ENCODE measurements at regions not wholly inside any gene's neighbourhood (a gene's known extent, or its start where the extent isn't known, plus 50 kb on each side); places are given as distances from the start of the nearest gene placed in this dataset.

DNA sequence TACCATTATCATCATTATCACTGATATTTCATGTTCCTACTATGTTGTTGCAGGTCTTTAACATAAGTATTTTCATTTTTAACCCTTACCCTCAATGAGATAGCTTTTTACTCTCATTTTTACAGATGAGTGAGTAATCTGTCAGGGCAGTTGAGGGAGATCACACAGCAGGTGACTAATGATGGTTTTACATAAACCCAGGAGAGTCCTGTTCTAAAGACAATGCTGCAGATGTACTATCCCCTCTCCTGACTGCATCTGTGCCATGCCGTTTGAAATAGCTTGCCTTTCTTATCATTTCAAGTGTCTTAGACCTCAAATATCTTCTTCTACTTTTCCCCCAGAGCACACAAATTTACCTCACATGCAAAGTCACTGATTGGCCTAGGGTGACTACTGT lies 1552.1 kb upstream of the SEL1L start:
- TF ChIP-seq, protein P1, sequence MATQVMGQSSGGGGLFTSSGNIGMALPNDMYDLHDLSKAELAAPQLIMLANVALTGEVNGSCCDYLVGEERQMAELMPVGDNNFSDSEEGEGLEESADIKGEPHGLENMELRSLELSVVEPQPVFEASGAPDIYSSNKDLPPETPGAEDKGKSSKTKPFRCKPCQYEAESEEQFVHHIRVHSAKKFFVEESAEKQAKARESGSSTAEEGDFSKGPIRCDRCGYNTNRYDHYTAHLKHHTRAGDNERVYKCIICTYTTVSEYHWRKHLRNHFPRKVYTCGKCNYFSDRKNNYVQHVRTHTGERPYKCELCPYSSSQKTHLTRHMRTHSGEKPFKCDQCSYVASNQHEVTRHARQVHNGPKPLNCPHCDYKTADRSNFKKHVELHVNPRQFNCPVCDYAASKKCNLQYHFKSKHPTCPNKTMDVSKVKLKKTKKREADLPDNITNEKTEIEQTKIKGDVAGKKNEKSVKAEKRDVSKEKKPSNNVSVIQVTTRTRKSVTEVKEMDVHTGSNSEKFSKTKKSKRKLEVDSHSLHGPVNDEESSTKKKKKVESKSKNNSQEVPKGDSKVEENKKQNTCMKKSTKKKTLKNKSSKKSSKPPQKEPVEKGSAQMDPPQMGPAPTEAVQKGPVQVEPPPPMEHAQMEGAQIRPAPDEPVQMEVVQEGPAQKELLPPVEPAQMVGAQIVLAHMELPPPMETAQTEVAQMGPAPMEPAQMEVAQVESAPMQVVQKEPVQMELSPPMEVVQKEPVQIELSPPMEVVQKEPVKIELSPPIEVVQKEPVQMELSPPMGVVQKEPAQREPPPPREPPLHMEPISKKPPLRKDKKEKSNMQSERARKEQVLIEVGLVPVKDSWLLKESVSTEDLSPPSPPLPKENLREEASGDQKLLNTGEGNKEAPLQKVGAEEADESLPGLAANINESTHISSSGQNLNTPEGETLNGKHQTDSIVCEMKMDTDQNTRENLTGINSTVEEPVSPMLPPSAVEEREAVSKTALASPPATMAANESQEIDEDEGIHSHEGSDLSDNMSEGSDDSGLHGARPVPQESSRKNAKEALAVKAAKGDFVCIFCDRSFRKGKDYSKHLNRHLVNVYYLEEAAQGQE (IDR thresholded peaks at IDR 0.05; ENCODE audit: insufficient read depth in 1 of 2, low read depth in 2 of 2, low read length in 2 of 2), result no peak
- TF ChIP-seq SIN3A (IDR thresholded peaks at IDR 0.05; ENCODE audit: borderline replicate concordance, insufficient read depth, low read length) (no peak), TAF1 (IDR thresholded peaks at IDR 0.05; ENCODE audit: borderline replicate concordance, insufficient read depth, low read length) (no peak), POLR2AphosphoS5 (IDR thresholded peaks at IDR 0.05; ENCODE audit: low read depth, low read length) (no peak), FOXP2 (optimal IDR thresholded peaks at IDR 0.05; ENCODE audit: borderline replicate concordance, extremely low read depth, extremely low read length, insufficient read depth) (no peak)

DNA sequence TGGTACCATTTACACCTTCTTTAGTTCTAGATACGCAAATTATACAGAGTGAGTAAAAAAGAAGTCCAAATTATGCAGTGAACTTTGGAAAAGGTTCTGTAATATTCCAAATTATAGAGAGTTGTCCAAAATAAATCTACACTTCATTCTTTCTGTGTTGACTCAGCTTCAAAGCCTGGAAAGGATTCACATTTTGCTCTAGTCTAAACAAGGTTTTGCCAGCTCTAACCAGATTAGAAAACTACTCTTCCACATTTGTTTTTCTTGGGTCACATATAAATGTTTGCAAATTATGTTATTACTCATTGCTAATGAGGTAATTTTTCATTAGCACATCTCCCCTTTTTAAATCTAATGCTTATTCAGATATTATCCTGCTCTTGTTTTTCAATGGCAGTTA lies 1562.4 kb upstream of the SEL1L start:
- TF ChIP-seq, protein P1 (IDR thresholded peaks at IDR 0.05; ENCODE audit: insufficient read depth in 1 of 2, low read depth in 2 of 2, low read length in 2 of 2), result no peak

DNA sequence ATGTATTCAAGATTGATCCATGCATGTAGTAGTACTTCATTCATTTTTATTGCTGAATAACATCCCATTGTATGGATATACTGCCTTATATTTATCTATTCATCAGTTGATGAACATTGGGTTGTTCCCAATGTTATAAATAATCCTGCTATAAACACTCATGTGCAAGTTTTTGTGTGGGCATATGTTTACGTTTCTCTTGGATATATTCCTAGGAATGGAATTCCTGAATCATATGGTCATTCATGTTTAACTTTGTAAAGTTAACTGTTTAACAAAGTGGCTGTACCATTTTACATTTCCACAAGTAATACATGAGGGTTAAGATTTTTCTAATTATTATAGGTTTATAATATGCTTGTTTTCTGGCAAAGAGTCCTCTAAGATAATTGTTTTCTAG lies 1568.2 kb upstream of the SEL1L start:
- TF ChIP-seq, protein P1 (IDR thresholded peaks at IDR 0.05; ENCODE audit: insufficient read depth in 1 of 2, low read depth in 2 of 2, low read length in 2 of 2), result no peak
- TF ChIP-seq TAF1 (IDR thresholded peaks at IDR 0.05; ENCODE audit: borderline replicate concordance, insufficient read depth, low read length), result no peak
- no peak for TF ChIP-seq POLR2AphosphoS5 (IDR thresholded peaks at IDR 0.05; ENCODE audit: low read depth, low read length)
- no peak for TF ChIP-seq FOXP2 (optimal IDR thresholded peaks at IDR 0.05; ENCODE audit: borderline replicate concordance, extremely low read depth, extremely low read length, insufficient read depth)
- no peak for TF ChIP-seq SIN3A (IDR thresholded peaks at IDR 0.05; ENCODE audit: borderline replicate concordance, insufficient read depth, low read length)

DNA sequence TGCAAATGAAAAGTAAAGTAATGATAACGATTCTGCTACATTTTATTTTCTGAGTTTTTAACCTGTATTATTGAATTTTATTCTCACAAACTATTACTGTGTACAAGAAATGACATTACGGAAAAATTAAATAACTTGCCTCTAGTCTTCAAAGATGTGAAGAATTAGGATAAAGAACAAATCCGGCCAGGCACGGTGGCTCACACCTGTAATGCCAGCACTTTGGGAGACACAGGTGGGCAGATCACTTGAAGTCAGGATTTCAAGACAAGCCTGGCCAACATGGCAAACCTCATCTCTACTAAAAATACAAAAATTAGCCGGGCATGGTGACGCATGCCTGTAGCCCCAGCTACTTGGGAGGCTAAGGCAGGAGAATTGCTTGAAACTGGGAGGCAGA lies 1584.4 kb upstream of the SEL1L start:
- TF ChIP-seq POLR2AphosphoS5 (IDR thresholded peaks at IDR 0.05; ENCODE audit: low read depth, low read length), result no peak
- no peak for TF ChIP-seq FOXP2 (optimal IDR thresholded peaks at IDR 0.05; ENCODE audit: borderline replicate concordance, extremely low read depth, extremely low read length, insufficient read depth)
- TF ChIP-seq, protein P1 (IDR thresholded peaks at IDR 0.05; ENCODE audit: insufficient read depth in 1 of 2, low read depth in 2 of 2, low read length in 2 of 2), result no peak
- no peak for TF ChIP-seq TAF1 (IDR thresholded peaks at IDR 0.05; ENCODE audit: borderline replicate concordance, insufficient read depth, low read length)
- no peak for TF ChIP-seq SIN3A (IDR thresholded peaks at IDR 0.05; ENCODE audit: borderline replicate concordance, insufficient read depth, low read length)

DNA sequence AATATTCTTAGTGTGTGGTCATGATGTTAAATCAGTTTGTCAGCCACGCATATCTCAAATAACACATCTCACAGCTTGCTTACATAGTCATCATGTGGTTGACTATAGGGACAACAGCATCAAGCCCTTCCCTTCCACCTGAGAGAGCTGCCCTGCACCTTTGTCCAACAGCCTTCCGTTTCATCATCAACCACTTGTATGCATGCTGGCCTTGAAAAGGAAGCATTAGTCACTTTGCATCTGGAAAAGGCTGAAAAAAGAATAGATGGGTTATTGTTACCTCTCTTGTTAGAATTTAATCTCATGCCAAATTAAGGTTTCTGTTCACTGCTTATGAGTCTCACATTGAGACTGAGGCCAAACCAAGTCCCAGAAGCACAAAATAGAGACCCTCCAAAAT lies 1586.5 kb upstream of the SEL1L start:
- TF ChIP-seq SIN3A (IDR thresholded peaks at IDR 0.05; ENCODE audit: borderline replicate concordance, insufficient read depth, low read length) (no peak), FOXP2 (optimal IDR thresholded peaks at IDR 0.05; ENCODE audit: borderline replicate concordance, extremely low read depth, extremely low read length, insufficient read depth) (no peak), POLR2AphosphoS5 (IDR thresholded peaks at IDR 0.05; ENCODE audit: low read depth, low read length) (no peak), TAF1 (IDR thresholded peaks at IDR 0.05; ENCODE audit: borderline replicate concordance, insufficient read depth, low read length) (no peak)
- TF ChIP-seq, protein P1 (IDR thresholded peaks at IDR 0.05; ENCODE audit: insufficient read depth in 1 of 2, low read depth in 2 of 2, low read length in 2 of 2), result no peak
